Brain microvascular endothelial cell (primary cell): ENCODE measurements at regions not wholly inside any gene's neighbourhood (a gene's known extent, or its start where the extent isn't known, plus 50 kb on each side); places are given as distances from the start of the nearest gene placed in this dataset.

Experiments
- DNase-seq: peaks from one replicate; pipeline ENCODE4 v3.0.0-alpha.2; 2020
- H3K27ac ChIP-seq: fragments of 250-450 bp; sonication (Bioruptor Pico); 2 replicates; pipeline ENCODE4 v1.5.1; 2020; ENCODE audit warnings: mild to moderate bottlenecking, moderate library complexity
- H3K27me3 ChIP-seq: fragments of 250-450 bp; sonication (Bioruptor Pico); replicated peaks from 2 replicates; pipeline ENCODE4 v1.5.1; 2020; ENCODE audit warnings: mild to moderate bottlenecking
- H3K36me3 ChIP-seq: fragments of 250-450 bp; sonication (Bioruptor Pico); replicated peaks from 2 replicates; pipeline ENCODE4 v1.5.1; 2020; ENCODE audit warnings: mild to moderate bottlenecking
- H3K4me3 ChIP-seq: 2 replicates; pipeline ENCODE4 v1.5.1; 2011; ENCODE audit warnings: low read depth, mild to moderate bottlenecking, control low read depth, low read length, moderate library complexity
- in situ Hi-C: cut with HindIII; loops from 2 replicates; pipeline ENCODE4 v1.10.0; 2017; ENCODE audit warnings: low sequenced_read_pairs, low pct_ligation_motif_present
- TF ChIP-seq, protein P1 (sequence below): IDR thresholded peaks from 2 replicates; pipeline ENCODE4 v1.5.1; 2011; ENCODE audit warnings: low read depth, mild to moderate bottlenecking, moderate library complexity, low read length, control low read depth, inconsistent platforms; ENCODE audit errors: missing control alignments

DNA sequence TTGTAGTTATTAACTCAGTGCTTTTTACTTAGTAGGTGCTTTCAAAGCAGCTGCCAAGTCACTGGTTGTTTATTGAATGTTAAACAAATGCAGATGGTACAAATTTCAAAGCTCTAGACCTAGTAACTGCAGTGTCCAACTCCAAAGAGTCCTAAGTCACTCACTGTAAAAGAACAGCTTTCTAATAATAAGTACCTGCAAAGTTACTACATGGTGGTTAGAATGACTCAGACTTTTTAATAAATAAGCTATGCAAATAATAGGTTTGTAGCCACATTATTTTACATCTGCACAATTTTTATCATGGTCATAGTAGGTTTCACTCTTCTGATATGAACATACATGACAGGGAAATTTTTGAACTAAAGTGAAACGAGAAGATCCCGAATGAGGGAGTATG, 1620.4 kb upstream of the CELF4 start:
- TF ChIP-seq, protein P1, sequence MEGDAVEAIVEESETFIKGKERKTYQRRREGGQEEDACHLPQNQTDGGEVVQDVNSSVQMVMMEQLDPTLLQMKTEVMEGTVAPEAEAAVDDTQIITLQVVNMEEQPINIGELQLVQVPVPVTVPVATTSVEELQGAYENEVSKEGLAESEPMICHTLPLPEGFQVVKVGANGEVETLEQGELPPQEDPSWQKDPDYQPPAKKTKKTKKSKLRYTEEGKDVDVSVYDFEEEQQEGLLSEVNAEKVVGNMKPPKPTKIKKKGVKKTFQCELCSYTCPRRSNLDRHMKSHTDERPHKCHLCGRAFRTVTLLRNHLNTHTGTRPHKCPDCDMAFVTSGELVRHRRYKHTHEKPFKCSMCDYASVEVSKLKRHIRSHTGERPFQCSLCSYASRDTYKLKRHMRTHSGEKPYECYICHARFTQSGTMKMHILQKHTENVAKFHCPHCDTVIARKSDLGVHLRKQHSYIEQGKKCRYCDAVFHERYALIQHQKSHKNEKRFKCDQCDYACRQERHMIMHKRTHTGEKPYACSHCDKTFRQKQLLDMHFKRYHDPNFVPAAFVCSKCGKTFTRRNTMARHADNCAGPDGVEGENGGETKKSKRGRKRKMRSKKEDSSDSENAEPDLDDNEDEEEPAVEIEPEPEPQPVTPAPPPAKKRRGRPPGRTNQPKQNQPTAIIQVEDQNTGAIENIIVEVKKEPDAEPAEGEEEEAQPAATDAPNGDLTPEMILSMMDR = no peak
- H3K4me3 ChIP-seq = no peak overlapping the region
- no peaks in the 10 kb centered on the region for H3K36me3 ChIP-seq
- H3K27ac ChIP-seq = no peak overlapping the region
- in situ Hi-C loops = no loop called here
- no peaks in the 10 kb centered on the region for H3K27me3 ChIP-seq
- no peak for DNase-seq

DNA sequence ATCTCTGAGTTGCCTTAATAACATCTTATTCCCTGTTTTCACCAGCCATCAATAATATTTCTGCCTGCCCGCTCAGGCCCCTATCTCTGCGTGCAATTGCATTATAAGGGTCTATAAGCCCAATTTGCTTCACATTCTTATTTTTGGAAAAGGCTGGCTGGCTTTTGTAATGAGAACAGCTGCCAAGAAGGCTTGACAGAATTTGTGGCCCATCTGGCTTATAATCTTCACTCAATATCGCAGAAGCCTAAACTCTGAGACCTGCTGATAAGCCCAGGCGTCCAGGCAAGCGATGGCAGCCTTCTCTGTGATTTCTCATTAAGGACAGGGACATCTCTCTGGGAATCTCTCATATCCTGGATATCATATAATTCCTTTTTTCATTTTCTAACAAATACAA, 1618.6 kb upstream of the CELF4 start:
- Histone ChIP-seq H3K27ac (no peak overlapping the region), H3K4me3 (no peak overlapping the region), H3K27me3 (no peaks in the 10 kb centered on the region), H3K36me3 (no peaks in the 10 kb centered on the region)
- no peak for DNase-seq
- in situ Hi-C loops = no loop called here
- TF ChIP-seq, protein P1 = no peak

DNA sequence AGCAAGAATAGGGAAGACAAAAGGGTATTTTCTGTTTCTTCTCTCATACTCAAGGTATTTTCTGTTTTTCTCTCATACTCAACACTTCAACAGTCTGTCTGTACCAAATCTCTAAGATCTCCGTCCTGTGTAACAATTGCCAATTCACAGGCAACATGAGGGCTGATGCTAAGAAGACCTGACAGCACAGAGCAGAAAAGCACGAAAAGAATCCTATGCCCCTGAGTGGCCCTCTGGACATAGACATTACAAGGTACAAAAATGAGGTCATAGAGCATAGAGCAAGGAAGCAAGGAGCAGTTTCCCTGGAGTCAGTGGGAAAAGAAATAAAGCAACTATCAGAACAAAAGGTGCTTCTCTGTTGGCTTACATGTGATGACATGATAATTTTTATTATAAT, 1612.6 kb upstream of the CELF4 start:
- in situ Hi-C loops = no loop called here
- Histone ChIP-seq H3K27ac (no peak overlapping the region), H3K27me3 (no peaks in the 10 kb centered on the region), H3K36me3 (no peaks in the 10 kb centered on the region), H3K4me3 (no peak overlapping the region)
- no peak for DNase-seq
- TF ChIP-seq, protein P1 = no peak

DNA sequence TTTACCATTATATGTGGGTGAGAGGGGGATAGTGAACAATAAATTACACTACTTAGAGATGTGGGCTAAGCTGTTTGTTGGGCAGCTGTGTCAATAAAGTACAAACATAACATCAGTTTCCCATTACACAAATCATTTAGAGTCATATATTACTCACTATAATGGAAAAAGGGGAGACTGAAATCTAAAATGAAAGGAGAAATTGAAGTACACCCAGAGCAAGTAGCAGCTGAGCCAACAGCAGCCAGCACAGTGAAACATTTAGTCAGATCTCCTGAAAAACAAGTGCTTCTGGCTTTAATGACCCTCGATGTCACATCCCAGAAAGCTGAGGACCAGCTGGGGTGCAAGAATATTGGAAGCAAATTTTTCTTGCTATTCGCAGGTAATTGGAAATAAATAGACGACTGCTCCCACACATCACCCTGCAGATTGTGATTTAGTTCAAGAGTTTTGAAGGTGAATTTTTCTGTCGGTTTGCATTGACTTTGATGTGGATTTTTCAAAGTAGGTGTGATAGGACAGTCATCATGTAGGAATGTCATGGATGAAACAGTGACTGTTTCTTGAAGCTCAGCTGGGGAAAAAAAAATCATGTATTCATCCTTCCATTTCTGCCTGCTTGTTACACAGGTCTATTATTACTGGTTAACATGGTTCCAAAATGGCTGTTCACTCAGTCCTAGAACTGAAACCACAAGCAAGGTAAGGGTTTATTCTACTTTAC, 1607.3 kb upstream of the CELF4 start:
- H3K27me3 ChIP-seq = no peaks in the 10 kb centered on the region
- no peaks in the 10 kb centered on the region for H3K36me3 ChIP-seq
- TF ChIP-seq, protein P1 = no peak
- in situ Hi-C loops = no loop called here
- no peak for DNase-seq
- H3K27ac ChIP-seq = no peak overlapping the region
- no peak overlapping the region for H3K4me3 ChIP-seq

DNA sequence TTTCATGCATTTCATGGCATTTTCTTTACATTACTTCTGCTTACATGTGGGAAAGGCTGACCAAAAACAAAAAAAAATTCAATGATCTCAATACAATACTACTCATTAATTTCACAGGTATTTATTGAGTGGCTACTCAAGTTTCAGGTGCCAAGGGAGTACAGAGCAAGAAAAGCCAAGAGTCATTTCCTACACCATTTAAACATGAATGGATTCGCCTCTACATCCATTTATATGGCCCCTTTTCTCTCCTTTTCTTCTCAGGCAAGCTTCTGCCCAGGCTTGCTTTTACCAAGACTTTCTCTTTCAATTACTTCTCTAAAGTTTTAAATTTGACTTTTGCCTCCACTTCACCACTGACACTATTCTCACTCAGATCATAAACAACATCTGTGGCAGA, 1603.1 kb upstream of the CELF4 start:
- H3K27me3 ChIP-seq = no peaks in the 10 kb centered on the region
- TF ChIP-seq, protein P1 = no peak
- H3K4me3 ChIP-seq = no peak overlapping the region
- in situ Hi-C loops = no loop called here
- H3K27ac ChIP-seq = no peak overlapping the region
- DNase-seq = no peak
- H3K36me3 ChIP-seq = no peaks in the 10 kb centered on the region

DNA sequence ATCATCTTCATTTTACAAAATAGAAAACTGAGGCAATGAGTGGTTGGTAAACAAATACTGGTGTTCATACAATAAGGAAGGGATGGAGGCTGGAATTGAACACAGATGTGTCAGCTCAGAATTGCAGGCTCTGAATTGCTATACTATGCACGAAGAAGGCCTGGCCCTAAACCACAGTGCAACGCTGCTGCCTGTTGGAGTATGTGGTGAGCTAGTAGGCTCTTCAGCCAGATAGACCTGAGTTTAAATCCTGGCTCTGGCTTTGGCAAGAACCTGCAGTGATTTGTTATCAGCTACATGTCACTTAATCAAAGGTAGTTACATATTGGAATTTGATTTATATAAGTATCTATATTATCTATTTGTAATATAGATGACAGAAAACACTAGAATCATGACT, 1602.4 kb upstream of the CELF4 start:
- DNase-seq = no peak
- TF ChIP-seq, protein P1 = no peak
- Histone ChIP-seq H3K4me3 (no peak overlapping the region), H3K27me3 (no peaks in the 10 kb centered on the region), H3K36me3 (no peaks in the 10 kb centered on the region), H3K27ac (no peak overlapping the region)
- in situ Hi-C loops = no loop called here
